ENCODE measurements at regions not wholly inside any gene's neighbourhood (a gene's known extent, or its start where the extent isn't known, plus 50 kb on each side); places are given as distances from the start of the nearest gene placed in this dataset.

DNA sequence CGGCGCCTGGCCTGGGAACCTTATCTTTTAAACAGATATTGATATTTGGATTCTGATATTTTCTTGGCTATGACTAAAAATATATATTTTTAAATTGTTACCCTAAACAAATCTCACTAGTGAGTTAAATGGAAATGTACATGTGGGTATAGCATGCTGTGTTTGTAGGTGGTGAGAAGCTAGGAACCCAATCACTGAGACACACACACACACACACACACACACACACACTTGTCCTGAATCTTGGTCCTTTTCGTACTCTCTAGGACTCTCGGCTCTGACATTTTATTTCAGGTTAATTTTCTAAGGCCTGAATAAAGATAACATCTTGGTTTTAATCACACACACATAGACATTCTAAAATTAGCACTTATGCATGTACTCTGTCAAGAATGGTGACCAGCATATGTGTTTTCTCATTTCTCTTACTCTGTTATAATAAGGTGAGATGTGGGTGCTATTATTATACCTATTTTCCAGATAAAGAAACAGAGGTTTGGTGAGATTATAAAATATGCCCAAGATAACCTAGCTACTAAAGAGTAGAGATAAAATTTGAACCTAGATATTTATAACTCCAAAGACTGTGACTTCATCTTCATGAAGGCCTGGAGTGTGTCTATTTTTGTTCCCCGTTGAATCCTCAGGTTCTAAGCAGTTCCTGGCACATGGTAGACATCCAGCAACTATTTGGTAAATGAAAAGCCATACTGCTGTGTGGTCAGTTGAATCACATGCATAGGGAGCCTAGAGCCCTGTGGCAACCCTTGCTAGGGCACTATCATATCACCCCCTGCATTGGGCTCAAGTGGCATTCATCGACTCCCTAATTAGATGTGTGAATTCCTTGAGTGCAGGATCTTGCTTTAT is 85.0 kb upstream of the RAB3GAP2 start:
- no peak overlapping the region for H3K56ac ChIP-seq (replicated peaks; ENCODE audit: insufficient read length, low read depth, low read length)
- no peak overlapping the region for H2BK5ac ChIP-seq (ENCODE audit: low read depth, low read length)
- no peak overlapping the region for H3K9ac ChIP-seq (replicated peaks in 1 of 4; ENCODE audit: extremely low read depth in 1 of 4, low read depth in 3 of 4, low read length in 3 of 4)
- DNase-seq (ENCODE audit: low read depth in 1 of 2, low spot score in 2 of 2), result no peak
- H2BK20ac ChIP-seq (ENCODE audit: low read length), result no peak overlapping the region
- H3K27ac ChIP-seq (ENCODE audit: low read depth, low read length), result no peak overlapping the region
- H4K8ac ChIP-seq (ENCODE audit: extremely low read depth, insufficient read depth, low read length), result no peak overlapping the region
- H4K20me1 ChIP-seq (replicated peaks in 1 of 2; ENCODE audit: control insufficient read depth in 1 of 2, insufficient read depth in 2 of 2, low read length in 2 of 2), result no peaks in the 10 kb centered on the region
- H3K4ac ChIP-seq (replicated peaks; ENCODE audit: insufficient read length, low read depth, low read length), result no peak overlapping the region
- H3K79me2 ChIP-seq (ENCODE audit: control insufficient read depth in 1 of 2, insufficient read depth in 2 of 2, low read length in 2 of 2), result no peaks in the 10 kb centered on the region
- FAIRE-seq, result no peak
- H3K9me3 ChIP-seq (ENCODE audit: insufficient read depth in 2 of 2, low read depth in 1 of 2, low read length in 1 of 2), result no peaks in the 10 kb centered on the region
- H3K79me1 ChIP-seq (ENCODE audit: low read depth, low read length), result no peaks in the 10 kb centered on the region
- no peak overlapping the region for H4K5ac ChIP-seq (ENCODE audit: insufficient read length, low read depth, low read length)
- H3K23me2 ChIP-seq (ENCODE audit: low read depth, low read length), result no peaks in the 10 kb centered on the region
- no peak overlapping the region for H3K18ac ChIP-seq (ENCODE audit: extremely low read depth, low read length)
- no peak overlapping the region for H3K14ac ChIP-seq (ENCODE audit: insufficient read length)
- 91% methylated on average over 6 of the region's 6 CpGs; no CpG with 5 or more reads in 1 of the 2 experiments for WGBS, 2 experiments (ENCODE audit: extremely low coverage in 1 of 2, insufficient coverage in 1 of 2, insufficient read length in 1 of 2, insufficient replicate concordance in 2 of 2, low coverage in 1 of 2, low lambda C conversion rate in 2 of 2, missing lambda C conversion rate in 1 of 2)
- no peak overlapping the region for H3K4me3 ChIP-seq (ENCODE audit: extremely low read depth in 1 of 4, insufficient read depth in 2 of 4, low read depth in 3 of 4, low read length in 4 of 4)
- no peaks in the 10 kb centered on the region for H3K27me3 ChIP-seq (replicated peaks in 1 of 4; ENCODE audit: control insufficient read depth in 3 of 4, extremely low read depth in 1 of 4, insufficient read depth in 3 of 4, low read length in 3 of 4)
- peaks cover 0 to 4% (median 0%) of the 10 kb centered on the region in 4 experiments; a peak in 2 of 7 replicates for H3K4me1 ChIP-seq (replicated peaks in 1 of 4; ENCODE audit: control insufficient read depth in 3 of 4, insufficient read depth in 4 of 4, low read length in 3 of 4)
- no peak overlapping the region for H2BK15ac ChIP-seq (ENCODE audit: low read length)
- H2AK5ac ChIP-seq (ENCODE audit: low read depth, low read length), result no peak overlapping the region
- CTCF ChIA-PET (ENCODE audit: partially characterized antibody), result no interaction called here
- no peak overlapping the region for H2BK12ac ChIP-seq (ENCODE audit: low read depth, low read length)
- H3K36me3 ChIP-seq (ENCODE audit: control insufficient read depth in 2 of 4, insufficient read depth in 4 of 4, low read length in 3 of 4), result no peaks in the 10 kb centered on the region
- H4K91ac ChIP-seq (replicated peaks; ENCODE audit: insufficient read length, low read length), result no peak overlapping the region
- H2AFZ ChIP-seq (ENCODE audit: low read length), result no peak overlapping the region
- no peak overlapping the region for H3K4me2 ChIP-seq (ENCODE audit: insufficient read depth in 1 of 2, low read depth in 2 of 2, low read length in 2 of 2)
- H2BK120ac ChIP-seq (replicated peaks; ENCODE audit: low read depth, low read length), result no peak overlapping the region
- H3K23ac ChIP-seq (ENCODE audit: insufficient read length), result no peak overlapping the region
- POLR2A ChIA-PET (ENCODE audit: partially characterized antibody), result no interaction called here
- TF ChIP-seq BRCA1 (IDR thresholded peaks at IDR 0.05; ENCODE audit: low read depth, low read length) (no peak), SIRT6 (IDR thresholded peaks at IDR 0.05; ENCODE audit: low read length) (no peak), SIX5 (IDR thresholded peaks at IDR 0.05; ENCODE audit: low read depth, low read length) (no peak), SP2 (IDR thresholded peaks at IDR 0.05; ENCODE audit: low read length) (no peak), PHF8 (conservative IDR thresholded peaks at IDR 0.05; ENCODE audit: low read depth, low read length) (no peak), KDM5A (IDR thresholded peaks at IDR 0.05; ENCODE audit: low read length) (no peak), EP300 (IDR thresholded peaks at IDR 0.05; ENCODE audit: borderline replicate concordance in 1 of 2, low read depth in 2 of 2, low read length in 2 of 2) (no peak), CHD2 (IDR thresholded peaks at IDR 0.05; ENCODE audit: low read length) (no peak)
- TF ChIP-seq, protein P1, sequence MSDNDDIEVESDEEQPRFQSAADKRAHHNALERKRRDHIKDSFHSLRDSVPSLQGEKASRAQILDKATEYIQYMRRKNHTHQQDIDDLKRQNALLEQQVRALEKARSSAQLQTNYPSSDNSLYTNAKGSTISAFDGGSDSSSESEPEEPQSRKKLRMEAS (IDR thresholded peaks at IDR 0.05), result no peak
- TF ChIP-seq, protein P2, sequence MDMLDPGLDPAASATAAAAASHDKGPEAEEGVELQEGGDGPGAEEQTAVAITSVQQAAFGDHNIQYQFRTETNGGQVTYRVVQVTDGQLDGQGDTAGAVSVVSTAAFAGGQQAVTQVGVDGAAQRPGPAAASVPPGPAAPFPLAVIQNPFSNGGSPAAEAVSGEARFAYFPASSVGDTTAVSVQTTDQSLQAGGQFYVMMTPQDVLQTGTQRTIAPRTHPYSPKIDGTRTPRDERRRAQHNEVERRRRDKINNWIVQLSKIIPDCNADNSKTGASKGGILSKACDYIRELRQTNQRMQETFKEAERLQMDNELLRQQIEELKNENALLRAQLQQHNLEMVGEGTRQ (IDR thresholded peaks at IDR 0.05; ENCODE audit: low read length), result no peak

All from H1 (cell line).